Loucy (cell line): ENCODE measurements at regions not wholly inside any gene's neighbourhood (a gene's known extent, or its start where the extent isn't known, plus 50 kb on each side); places are given as distances from the start of the nearest gene placed in this dataset.

Source experiments
- EZH2phosphoT487 ChIP-seq: fragments of 200-600 bp; IDR thresholded peaks from 2 replicates; pipeline ENCODE4 v1.6.1; 2018; ENCODE audit warnings: antibody characterized with exemption, mild to moderate bottlenecking, moderate library complexity, borderline replicate concordance
- TF ChIP-seq, protein P1 (sequence below): fragments of 200-600 bp; sonication (generic); conservative IDR thresholded peaks from 2 replicates; pipeline ENCODE4 v1.5.1; 2014; ENCODE audit warnings: mild to moderate bottlenecking, antibody characterized with exemption, low read length

DNA sequence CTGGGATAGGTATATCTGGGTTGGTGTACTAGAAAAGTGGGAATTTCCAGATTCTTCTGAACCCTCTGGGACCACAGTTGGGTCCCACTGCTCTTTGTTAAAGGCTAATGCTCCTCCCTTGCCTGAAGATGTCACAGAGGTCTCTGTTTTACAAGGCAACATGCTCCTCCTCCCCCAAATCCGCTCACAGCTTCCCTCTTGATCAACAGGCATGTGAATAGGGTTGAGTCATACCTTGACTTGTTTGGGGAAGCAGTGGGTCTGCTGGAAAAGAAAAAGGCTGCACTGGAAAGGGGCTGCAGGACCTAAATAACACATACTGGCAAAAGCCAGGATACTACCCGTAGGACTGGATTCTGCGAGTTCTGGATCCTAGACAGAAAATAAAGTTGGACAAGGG, 165.4 kb upstream of the TMEM260 start:
- TF ChIP-seq, protein P1, sequence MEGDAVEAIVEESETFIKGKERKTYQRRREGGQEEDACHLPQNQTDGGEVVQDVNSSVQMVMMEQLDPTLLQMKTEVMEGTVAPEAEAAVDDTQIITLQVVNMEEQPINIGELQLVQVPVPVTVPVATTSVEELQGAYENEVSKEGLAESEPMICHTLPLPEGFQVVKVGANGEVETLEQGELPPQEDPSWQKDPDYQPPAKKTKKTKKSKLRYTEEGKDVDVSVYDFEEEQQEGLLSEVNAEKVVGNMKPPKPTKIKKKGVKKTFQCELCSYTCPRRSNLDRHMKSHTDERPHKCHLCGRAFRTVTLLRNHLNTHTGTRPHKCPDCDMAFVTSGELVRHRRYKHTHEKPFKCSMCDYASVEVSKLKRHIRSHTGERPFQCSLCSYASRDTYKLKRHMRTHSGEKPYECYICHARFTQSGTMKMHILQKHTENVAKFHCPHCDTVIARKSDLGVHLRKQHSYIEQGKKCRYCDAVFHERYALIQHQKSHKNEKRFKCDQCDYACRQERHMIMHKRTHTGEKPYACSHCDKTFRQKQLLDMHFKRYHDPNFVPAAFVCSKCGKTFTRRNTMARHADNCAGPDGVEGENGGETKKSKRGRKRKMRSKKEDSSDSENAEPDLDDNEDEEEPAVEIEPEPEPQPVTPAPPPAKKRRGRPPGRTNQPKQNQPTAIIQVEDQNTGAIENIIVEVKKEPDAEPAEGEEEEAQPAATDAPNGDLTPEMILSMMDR = no peak
- TF ChIP-seq EZH2phosphoT487 = no peak
